MM.1S (cell line): ENCODE measurements at regions not wholly inside any gene's neighbourhood (a gene's known extent, or its start where the extent isn't known, plus 50 kb on each side); places are given as distances from the start of the nearest gene placed in this dataset.

Source experiments
- CTCF ChIP-seq: fragments of 300-600 bp; sonication (generic); IDR thresholded peaks from 2 replicates; pipeline ENCODE4 v1.5.1; 2016; ENCODE audit warnings: antibody characterized with exemption, low read length, mixed read lengths
- EZH2 ChIP-seq: fragments of 300-600 bp; sonication (generic); optimal IDR thresholded peaks from 2 replicates; pipeline ENCODE3; 2017; ENCODE audit warnings: low read depth, mild to moderate bottlenecking, antibody characterized with exemption, low read length, mixed read lengths
- EZH2phosphoT487 ChIP-seq: fragments of 300-600 bp; sonication (generic); IDR thresholded peaks from 2 replicates; pipeline ENCODE4 v1.6.1; 2018; ENCODE audit warnings: antibody characterized with exemption, low read length

GRCh38 chr9:107883496-107884124 lies 394.0 kb upstream of the KLF4 start:
- TF ChIP-seq EZH2: no peak
- no peak for TF ChIP-seq CTCF
- no peak for TF ChIP-seq EZH2phosphoT487
